SU-DHL-6 (cell line): ENCODE measurements at regions not wholly inside any gene's neighbourhood (a gene's known extent, or its start where the extent isn't known, plus 50 kb on each side); places are given as distances from the start of the nearest gene placed in this dataset.

Source experiments
- CTCF ChIP-seq: fragments of 200-600 bp; sonication (generic); IDR thresholded peaks from one replicate; pipeline ENCODE4 v1.5.1; 2017; ENCODE audit warnings: antibody characterized with exemption, mild to moderate bottlenecking, low read length, moderate library complexity; ENCODE audit not compliant: insufficient read depth, poor library complexity, severe bottlenecking
- EZH2phosphoT487 ChIP-seq: fragments of 200-600 bp; sonication (generic), shearing (Covaris generic); conservative IDR thresholded peaks from 2 replicates; pipeline ENCODE4 v1.6.1; 2018; ENCODE audit warnings: mild to moderate bottlenecking, antibody characterized with exemption, low read length, moderate library complexity, mixed read lengths

- TF ChIP-seq EZH2phosphoT487 (no peak), CTCF (no peak)
These were observed 466.3 kb downstream of the GUCY1A2 start for GRCh38 chr11:106551744-106552673.
